GM19239 (cell line): ENCODE measurements at regions not wholly inside any gene's neighbourhood (a gene's known extent, or its start where the extent isn't known, plus 50 kb on each side); places are given as distances from the start of the nearest gene placed in this dataset.
"Not testable (repeated sequence)": the region's sequence is repeated elsewhere in the genome, so short reads cannot be mapped to it uniquely, and the experiment has no call there.

Experiments
- DNase-seq: peaks from one replicate; pipeline ENCODE4 v3.0.0; 2011; ENCODE audit warnings: low spot score; ENCODE audit not compliant: insufficient read length
- FAIRE-seq: peaks from 2 replicates; lab custom pipeline; 2011; peaks lifted over from hg19 to GRCh38; lab: Jason Lieb, UNC

DNA sequence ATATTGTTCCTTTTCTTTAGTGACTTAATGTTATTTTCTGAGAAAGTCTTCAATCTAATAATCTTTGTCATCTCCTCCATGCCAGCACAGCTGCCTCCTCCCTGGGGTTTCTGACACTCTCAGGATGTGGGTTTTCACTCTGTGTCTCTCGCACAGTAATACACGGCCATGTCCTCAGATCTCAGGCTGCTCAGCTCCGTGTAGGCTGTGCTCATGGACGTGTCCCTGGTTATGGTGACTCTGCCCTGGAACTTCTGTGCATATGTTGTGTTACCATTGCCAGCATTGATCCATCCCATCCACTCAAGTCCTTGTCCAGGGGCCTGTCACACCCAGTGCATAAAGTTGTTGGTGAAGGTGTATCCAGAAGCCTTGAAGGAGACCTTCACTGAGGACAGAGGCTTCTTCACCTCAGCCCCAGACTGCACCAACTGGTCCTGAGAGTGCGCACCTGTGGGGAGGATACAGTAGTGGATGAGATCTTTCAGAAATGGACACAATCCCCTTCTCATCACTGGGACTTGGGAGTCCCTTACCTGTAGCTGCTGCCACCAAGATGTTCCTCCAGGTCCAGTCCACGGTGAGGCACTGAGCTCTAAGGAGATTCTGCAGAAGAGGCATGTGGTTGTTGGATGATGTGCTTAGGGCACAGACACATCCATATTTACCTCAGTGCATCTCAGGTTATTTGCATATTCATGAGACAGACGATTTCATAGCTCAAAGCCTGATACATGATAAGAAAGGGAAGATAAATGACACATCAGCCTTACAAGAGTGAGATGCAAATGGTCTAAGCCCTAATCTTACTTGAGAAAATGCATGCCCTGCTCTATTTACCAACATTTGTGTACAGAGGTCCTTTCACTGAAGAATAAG lies 114.7 kb downstream of the OR4M2 start:
- peak; percentile 75 for FAIRE-seq
- not testable (repeated sequence) for DNase-seq

DNA sequence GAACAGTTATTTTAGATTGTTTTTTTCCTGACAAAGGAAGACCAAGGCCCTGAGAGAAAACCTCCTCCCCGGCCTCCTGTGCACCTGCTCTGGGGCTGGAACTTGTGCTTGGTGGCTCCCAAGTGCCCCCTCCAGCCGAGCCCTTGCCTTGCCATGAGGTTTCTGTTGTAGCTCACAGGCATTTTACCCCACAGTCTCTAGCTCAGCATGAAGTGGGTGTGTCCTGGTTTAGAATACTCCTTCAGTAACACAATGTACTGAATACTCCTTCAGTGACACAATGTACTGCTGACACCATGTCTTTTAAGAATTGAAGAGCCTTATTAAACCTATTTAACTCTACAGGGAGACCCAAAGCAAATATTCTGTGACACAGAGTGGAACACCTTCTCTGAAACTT lies 116.1 kb downstream of the OR4M2 start:
- not testable (repeated sequence) for DNase-seq, FAIRE-seq

DNA sequence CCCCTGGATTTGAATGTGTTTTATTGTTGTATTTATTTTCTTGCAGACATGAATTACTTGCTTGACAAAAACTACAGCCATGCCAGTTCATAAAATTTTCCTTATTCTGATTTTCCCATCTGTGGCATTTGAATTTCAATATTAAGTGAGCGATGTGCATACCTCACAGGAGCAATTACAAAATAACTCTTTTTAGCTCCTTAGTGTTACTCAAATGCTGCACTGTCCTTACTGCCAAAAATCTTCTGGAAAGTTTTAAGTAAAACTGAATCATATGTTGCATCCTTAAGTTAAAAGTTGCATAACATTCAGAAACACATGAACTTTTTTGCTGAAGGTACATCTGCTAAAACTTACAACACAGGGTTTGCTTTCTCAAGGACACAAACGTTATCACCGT lies 120.1 kb downstream of the OR4M2 start:
- DNase-seq, FAIRE-seq: not testable (repeated sequence)

DNA sequence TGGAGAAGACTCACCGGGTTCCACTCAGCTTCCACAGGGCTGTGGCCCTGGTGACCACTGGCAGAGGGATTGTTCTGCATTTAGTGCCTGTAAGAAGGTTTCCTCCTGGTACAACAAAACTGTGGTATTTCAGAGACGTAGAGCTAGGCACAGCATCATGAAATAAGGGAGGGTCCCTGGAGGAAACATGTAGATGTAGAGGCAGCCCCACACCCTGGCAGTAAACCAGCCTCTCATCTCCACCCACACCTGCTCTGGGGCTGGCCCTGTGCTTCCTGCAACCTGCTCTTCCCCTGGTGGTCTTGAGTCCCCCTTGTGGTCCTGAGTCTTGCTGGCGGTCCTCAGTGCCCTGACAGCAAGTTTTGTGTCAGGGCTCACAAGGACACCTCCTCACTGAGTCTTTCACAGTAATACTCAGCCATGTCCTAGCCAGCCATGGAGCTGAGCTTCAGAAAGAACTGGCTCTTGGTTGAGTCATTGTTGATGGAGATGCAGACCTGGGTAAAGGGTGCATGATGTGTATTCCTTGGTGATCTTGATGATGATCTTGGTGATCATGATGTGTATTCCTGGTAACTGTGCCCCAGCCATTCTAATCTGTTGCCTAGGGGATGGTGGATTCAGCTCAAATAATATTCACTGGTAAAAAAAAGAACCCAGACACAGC lies 121.8 kb downstream of the OR4M2 start:
- DNase-seq, FAIRE-seq: not testable (repeated sequence)

DNA sequence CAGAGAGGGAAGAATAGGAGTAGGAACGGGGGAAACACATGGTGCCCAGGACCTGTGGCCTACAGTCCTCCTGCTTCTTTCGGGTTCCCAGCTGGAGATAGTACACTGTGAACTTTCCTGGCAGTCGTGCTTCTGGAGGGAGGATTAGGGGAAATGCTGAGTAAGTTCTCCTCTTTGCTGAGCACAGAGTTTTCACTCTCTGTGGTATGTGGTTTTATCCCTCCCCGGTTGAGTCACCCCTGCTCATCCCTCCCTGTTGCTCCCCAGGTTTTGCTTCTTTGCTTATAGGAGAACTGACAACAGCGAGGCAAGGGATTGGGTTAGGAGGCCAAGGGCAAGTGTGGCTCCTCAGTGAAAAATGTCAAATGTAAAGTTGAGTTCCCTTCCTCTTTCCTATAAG lies 122.9 kb downstream of the OR4M2 start:
- not testable (repeated sequence) for DNase-seq, FAIRE-seq

DNA sequence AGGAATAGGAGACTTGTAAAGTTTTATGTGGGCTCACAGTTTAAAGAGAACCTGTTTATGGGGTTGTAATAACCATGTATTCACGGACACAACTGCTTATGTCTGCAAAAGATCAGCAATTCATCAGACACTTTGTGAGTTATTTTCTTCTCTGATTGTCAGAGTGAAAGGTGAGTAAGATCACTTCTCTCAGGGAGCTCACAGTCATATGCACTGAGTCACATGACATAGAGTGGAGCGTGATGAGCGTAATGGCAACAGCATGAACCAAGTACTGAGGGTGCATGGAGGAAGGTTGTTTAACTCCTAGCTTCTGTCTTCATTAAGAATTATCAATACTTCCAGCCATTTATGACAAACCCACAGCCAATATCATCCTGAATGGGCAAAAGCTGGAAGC lies 128.8 kb downstream of the OR4M2 start:
- FAIRE-seq, result not testable (repeated sequence)

DNA sequence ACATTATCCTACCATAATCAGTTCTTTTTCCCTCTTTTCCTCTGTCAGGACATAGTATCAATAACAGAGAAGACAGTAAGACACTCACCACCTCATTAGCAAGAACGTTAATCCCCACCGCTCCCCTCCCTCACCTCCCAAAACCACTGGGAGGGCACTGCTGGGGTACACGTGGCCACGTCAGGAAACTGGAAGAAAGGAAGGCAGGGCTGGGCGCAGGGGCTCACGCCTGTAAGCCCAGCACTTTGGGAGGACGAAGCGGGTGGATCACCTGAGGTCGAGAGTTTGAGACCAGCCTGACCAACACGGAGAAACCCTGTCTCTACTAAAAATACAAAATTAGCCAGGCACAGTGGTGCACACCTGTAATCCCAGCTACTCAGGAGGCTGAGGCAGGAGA lies 142.3 kb downstream of the OR4M2 start:
- FAIRE-seq, DNase-seq: not testable (repeated sequence)

More for the DNA sequence above, 128.8 kb downstream of the OR4M2 start:
- DNase-seq, result not testable (repeated sequence)

DNA sequence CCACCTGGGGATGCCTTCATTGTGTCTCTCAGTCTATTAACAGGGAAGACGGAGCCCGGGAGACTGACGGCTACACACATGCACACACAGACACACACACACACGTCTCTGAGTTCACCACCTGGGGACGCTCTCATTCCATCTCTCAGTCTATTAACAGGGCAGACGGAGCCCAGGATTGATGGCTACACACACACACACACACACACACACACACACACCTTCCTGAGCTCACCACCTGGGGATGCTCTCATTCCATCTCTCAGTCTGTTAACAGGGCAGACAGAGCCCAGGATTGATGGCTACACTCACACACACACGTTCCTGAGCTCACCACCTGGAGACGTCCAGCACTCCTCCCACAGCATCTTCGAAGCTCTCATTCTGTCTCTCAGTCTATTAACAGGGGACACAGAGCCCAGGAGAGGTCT lies 143.9 kb downstream of the OR4M2 start:
- no peak for DNase-seq
- no peak for FAIRE-seq

DNA sequence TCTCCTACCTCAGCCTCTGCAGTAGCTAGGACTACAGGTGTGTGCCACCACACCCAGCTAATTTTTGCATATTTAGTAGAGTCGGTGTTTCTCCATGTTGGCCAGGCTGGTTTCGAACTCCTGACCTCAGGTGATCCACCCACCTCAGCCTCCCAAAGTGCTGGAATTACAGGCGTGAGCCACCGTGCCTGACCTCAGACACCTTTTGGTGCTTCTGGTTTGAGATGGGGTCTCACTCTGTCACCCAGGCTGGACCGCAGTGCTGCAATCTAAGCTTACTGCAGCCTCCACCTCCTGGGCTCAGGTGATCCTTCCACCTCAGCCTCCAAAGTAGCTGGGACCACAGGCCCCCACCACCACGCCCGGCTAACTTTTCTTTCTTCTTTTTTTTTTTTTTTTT lies 144.6 kb downstream of the OR4M2 start:
- not testable (repeated sequence) for FAIRE-seq, DNase-seq

DNA sequence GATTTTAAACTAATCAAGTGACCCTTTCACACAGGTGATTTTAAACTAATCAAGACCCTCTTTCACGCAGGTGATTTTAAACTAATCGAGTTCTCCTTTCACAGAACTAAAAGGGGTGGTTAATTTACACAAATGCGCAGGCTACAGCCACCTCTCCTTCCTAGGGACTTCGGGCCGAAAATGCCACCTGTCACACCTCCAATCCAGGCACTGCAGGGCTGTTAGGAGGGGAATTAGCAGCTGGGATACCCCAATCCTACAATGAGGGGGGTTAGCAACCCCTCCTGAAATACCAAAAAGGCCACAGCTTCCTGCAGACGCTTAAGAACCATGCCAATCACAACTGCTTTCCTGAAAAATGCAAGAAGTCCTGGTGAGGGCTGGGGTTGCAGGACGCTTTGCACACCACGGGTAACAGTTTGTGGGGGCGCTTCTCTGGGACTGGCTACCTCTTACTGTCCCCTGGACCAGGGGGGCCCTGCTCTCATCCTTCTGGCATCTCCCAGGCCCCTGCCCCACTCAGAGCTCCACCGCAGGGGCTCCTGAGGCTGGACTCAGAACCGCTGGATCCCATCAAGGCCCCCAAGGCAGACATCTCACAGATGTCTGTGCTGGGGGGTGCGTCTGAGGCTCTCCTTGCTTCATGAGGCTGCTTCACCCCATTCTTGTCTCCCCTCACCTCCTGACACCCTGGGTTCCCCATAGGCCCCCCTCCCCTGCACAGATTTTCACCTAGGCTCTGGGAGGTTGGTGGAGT lies 145.9 kb downstream of the OR4M2 start:
- no peak for FAIRE-seq
- DNase-seq, result no peak

DNA sequence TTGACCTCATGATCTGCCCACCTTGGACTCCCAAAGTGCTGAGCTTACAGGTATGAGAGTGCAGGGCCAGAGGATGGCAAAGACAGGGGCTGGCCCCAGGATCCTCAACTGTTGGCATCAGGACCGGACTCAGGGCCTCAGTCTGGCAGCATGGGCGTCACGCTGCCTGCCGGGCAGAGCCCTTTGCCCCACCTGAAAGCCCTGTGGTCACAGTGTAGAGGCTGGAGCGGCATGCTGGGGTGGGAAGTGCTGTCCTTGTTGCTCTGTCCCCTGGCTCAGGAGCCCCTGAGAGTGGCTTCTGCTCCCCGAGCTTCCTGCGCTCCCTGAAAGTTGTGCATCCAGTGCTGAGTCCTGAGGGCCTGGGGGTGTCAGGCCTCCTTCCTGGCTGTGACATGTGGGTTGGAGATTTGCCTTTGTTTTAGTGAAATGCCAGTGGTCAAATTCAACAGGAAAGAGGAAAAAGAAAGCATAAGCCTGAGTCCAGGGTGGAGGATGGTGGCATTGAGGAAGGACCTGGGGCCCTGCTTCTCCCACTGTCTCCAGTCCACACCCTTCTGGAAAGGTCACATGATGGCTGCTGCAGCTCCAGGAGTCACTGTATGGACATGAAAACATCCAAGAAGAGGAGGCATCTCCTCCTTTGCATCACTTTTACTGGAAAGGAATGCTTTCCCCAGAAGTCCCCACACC lies 147.2 kb downstream of the OR4M2 start:
- DNase-seq (no peak), FAIRE-seq (no peak)

DNA sequence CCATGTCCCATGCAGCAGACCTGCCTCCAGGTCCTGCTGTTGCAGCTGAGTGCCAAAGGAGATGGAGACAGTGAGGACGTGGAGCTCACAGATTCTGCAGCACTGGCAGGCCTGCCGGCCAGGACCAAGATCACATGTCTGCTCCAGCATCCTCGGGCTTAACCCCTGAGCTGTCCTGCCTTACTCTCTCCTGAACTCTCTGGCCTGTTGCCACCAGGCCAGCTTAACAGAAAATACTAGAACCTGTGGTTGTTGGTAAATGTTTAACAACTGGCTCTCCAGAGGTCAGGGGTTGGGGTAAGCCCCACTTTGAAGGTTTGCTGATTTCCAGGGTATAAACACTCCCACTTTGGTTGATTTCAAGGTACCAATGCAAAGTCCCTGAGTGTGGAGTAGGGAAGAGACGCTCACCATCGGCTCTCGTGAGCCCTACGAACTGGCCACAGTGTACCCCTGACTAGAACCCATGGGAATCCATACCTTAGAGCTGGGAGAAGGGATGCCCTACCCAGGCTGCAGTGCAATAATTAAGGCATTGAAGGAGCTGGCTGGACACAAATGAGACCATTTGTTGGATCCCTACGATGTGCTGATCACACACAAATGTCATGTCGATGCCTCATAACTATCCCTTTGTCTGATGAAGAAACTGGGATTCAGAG lies 147.9 kb downstream of the OR4M2 start:
- FAIRE-seq, result no peak
- no peak for DNase-seq

DNA sequence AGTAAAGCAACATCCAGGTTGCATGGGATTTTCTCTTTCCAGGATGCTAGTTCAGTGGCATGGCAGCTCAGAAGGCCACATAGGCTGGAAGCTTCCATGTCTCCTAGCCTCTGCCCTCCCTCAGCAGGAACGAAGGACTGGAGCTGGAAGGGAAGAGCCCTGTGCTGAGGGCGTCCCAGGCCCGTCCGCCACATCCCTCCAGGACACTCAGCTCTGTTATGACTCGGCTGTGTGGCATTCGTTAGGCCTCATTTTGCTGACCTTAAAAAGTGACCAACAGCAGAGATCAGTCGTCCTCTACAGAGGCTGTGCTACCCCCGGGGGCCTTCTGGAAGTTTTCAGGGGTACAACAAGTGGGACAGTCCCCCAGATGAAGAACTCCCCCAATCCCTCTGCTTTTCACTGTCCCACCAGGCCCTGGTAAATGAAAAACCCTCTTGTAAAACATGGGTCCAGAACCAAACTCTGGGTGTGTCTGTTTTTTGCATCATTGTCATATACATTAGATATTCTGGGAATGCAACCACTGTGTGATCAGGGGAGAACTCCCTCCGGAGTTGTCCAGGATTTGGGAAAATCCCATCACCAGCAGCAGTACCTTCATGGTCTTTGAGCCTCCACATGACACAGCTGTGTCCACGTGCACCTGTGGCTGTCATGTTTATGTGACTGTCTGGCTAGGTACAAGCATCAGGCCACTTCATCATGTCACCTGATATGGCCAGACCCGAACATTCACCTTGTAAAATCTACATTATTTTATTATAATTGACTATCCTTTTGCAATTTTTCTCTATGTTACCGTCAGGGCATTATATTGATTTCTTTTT lies 149.9 kb downstream of the OR4M2 start:
- no peak for DNase-seq
- FAIRE-seq, result no peak

DNA sequence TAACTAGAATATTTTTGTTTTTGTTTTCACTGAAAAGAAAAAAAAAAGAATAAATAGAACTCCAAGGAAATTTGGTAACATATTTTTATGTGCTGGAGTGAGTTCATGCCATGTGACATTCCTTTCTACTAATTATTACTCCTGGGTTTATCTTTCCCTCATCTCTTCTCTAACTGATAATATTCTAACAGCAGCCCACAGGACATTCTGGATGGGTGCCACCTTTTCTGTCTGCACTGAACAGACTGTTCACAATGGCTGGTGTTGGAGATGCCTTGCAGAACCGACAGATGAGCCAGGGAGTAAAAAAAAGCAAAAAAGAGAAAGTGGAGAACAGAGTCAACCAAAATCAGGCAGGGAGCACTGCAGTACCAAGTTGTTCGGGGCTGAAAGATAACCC lies 151.3 kb downstream of the OR4M2 start:
- no peak for DNase-seq
- FAIRE-seq, result no peak

DNA sequence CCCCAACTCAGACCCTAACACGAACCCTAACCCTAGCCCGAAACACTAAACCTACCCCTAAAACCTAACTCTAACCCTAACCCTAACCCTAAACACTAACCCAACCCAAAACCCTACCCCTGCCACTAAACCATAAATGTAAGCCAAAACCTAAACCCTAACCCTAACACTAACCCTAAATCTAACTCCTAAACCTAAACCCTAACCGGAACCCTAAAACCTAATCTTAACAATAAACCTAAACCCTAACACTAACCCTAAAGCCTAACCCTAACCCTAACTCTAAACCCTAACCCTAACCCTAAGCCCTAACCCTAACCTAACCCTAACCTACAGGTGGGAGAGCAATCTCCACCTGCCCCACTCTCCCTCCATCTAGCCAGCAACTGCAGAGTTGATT lies 152.3 kb downstream of the OR4M2 start:
- no peak for DNase-seq
- no peak for FAIRE-seq

DNA sequence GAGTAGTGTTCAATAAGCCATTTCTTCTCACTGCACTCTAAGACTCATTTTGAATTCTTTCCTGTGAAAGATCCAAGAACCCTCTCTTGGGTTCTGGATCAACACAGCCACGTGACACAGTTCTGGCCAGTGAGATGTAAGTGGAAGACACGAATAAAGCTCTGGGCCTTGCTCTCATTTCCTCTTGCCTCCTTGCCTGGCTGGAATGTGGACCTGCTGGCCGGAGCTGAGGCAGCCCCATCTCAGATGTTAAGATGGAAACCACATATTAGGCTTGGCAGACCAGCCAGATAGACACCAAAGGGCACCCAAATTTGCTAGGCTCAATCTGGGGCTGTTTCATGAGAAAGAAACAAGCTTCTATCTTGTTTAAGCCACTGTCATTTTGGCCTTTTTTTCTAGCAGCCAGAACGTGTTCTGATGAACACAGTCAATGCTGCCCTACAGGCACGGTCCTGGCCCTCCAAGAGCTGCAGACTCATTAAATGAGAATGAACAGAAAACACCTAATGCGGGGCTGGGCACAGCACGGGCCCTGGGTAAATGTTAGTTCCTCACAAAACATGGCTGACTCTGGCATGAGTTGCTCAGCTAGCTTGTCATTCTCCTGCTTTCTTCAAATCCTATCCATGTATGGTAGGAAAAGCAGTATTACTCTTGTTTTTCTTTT lies 155.1 kb downstream of the OR4M2 start:
- not testable (repeated sequence) for FAIRE-seq

DNA sequence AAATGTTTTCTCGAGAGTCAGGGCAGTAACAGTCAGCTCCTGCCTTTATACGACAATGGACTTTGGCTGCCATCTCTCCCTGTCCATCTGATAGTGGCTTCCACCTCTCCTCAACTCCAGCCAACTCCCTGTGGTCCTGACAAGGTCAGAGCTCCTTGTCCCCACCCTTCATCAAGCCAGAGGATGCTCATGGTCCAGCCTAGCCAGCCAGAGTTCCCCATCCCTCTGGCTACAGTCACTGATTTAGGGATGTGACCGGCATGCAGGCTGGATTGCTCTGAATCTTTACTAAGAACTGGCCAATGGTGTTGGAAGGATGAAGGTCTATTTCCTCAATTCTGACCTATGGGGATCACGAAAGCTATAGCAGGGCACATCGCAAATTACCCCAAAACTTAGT lies 156.1 kb downstream of the OR4M2 start:
- DNase-seq, result no peak
- FAIRE-seq, result no peak

More for the DNA sequence above, 155.1 kb downstream of the OR4M2 start:
- DNase-seq, result not testable (repeated sequence)

DNA sequence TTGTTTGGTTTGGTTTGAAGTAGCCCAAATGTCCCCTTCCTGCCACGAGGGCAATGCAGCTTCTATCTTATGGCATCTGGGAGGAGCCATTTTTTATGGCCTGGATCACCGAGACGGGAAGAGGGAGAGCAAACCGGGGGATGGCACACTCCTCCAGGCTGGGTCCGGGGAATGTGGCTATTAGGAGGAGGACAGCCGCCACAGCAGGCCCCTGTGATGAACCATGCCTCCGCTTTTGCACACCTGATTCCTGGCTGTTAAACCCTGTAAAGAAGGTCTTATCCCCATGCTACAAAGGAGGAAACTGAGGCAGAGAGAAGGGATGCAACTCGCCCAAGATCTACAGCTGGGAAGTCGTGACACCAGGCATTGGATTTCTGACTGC lies 157.6 kb downstream of the OR4M2 start:
- DNase-seq (no peak), FAIRE-seq (no peak)
